ENCODE measurements at regions not wholly inside any gene's neighbourhood (a gene's known extent, or its start where the extent isn't known, plus 50 kb on each side); places are given as distances from the start of the nearest gene placed in this dataset.

GRCh38 chr17:73798111-73798748 is 154.0 kb upstream of the SDK2 start:
- Histone ChIP-seq H3K27ac (ENCODE audit: low read depth in 2 of 2, low read length in 1 of 2) (no peak overlapping the region), H3K4me1 (ENCODE audit: control insufficient read depth in 2 of 2, insufficient read depth in 2 of 2, low read length in 1 of 2) (peaks cover 0 to 3% of the 10 kb centered on the region in 2 donors), H3K4me3 (ENCODE audit: low read depth in 1 of 2, low read length in 2 of 2) (no peak overlapping the region), H3K36me3 (ENCODE audit: control insufficient read depth in 2 of 2, insufficient read depth in 2 of 2, low read length in 1 of 2) (no peaks in the 10 kb centered on the region), H3K27me3 (ENCODE audit: control insufficient read depth in 1 of 2, insufficient read depth in 2 of 2, low read length in 2 of 2) (no peaks in the 10 kb centered on the region), H3K9me3 (ENCODE audit: control insufficient read depth in 2 of 2, insufficient read depth in 1 of 2, low read depth in 1 of 2, low read length in 1 of 2) (peaks cover 0 to 5% of the 10 kb centered on the region in 2 donors)
- 40 to 43% methylated on average over 7 of the region's 7 CpGs for whole genome bisulfite sequencing, 2 donors

- peaks cover 2 to 5% of the 10 kb centered on the region in 2 donors for H3K9me3 ChIP-seq (ENCODE audit: control insufficient read depth in 2 of 2, insufficient read depth in 1 of 2, low read depth in 1 of 2, low read length in 1 of 2)
- H3K27ac ChIP-seq (ENCODE audit: low read depth in 2 of 2, low read length in 1 of 2), result no peak overlapping the region
- H3K4me1 ChIP-seq (ENCODE audit: control insufficient read depth in 2 of 2, insufficient read depth in 2 of 2, low read length in 1 of 2), result peaks cover 0 to 3% of the 10 kb centered on the region in 2 donors
- no peaks in the 10 kb centered on the region for H3K27me3 ChIP-seq (ENCODE audit: control insufficient read depth in 1 of 2, insufficient read depth in 2 of 2, low read length in 2 of 2)
- no peaks in the 10 kb centered on the region for H3K36me3 ChIP-seq (ENCODE audit: control insufficient read depth in 2 of 2, insufficient read depth in 2 of 2, low read length in 1 of 2)
- H3K4me3 ChIP-seq (ENCODE audit: low read depth in 1 of 2, low read length in 2 of 2), result no peak overlapping the region
These were observed 154.9 kb upstream of the SDK2 start for GRCh38 chr17:73799096-73799495.

- H3K4me1 ChIP-seq (ENCODE audit: control insufficient read depth in 2 of 2, insufficient read depth in 2 of 2, low read length in 1 of 2), result peaks cover 0 to 3% of the 10 kb centered on the region in 2 donors
- 80 to 82% methylated on average over 7 of the region's 7 CpGs for WGBS, 2 donors
- H3K4me3 ChIP-seq (ENCODE audit: low read depth in 1 of 2, low read length in 2 of 2), result no peak overlapping the region
- no peak overlapping the region for H3K27ac ChIP-seq (ENCODE audit: low read depth in 2 of 2, low read length in 1 of 2)
- no peaks in the 10 kb centered on the region for H3K36me3 ChIP-seq (ENCODE audit: control insufficient read depth in 2 of 2, insufficient read depth in 2 of 2, low read length in 1 of 2)
- peaks cover 5 to 6% of the 10 kb centered on the region in 2 donors for H3K9me3 ChIP-seq (ENCODE audit: control insufficient read depth in 2 of 2, insufficient read depth in 1 of 2, low read depth in 1 of 2, low read length in 1 of 2)
- peaks cover 0 to 3% of the 10 kb centered on the region in 2 donors for H3K27me3 ChIP-seq (ENCODE audit: control insufficient read depth in 1 of 2, insufficient read depth in 2 of 2, low read length in 2 of 2)
These were observed 155.8 kb upstream of the SDK2 start for GRCh38 chr17:73799781-73800627.

GRCh38 chr17:73800893-73801292 is 156.6 kb upstream of the SDK2 start:
- 63 to 65% methylated on average over 8 of the region's 8 CpGs for WGBS, 2 donors
- H3K36me3 ChIP-seq (ENCODE audit: control insufficient read depth in 2 of 2, insufficient read depth in 2 of 2, low read length in 1 of 2), result no peaks in the 10 kb centered on the region
- no peak overlapping the region for H3K27ac ChIP-seq (ENCODE audit: low read depth in 2 of 2, low read length in 1 of 2)
- H3K4me1 ChIP-seq (ENCODE audit: control insufficient read depth in 2 of 2, insufficient read depth in 2 of 2, low read length in 1 of 2), result peaks cover 0 to 3% of the 10 kb centered on the region in 2 donors
- no peak overlapping the region for H3K4me3 ChIP-seq (ENCODE audit: low read depth in 1 of 2, low read length in 2 of 2)
- H3K9me3 ChIP-seq (ENCODE audit: control insufficient read depth in 2 of 2, insufficient read depth in 1 of 2, low read depth in 1 of 2, low read length in 1 of 2), result peaks cover 6% of the 10 kb centered on the region in 2 donors
- H3K27me3 ChIP-seq (ENCODE audit: control insufficient read depth in 1 of 2, insufficient read depth in 2 of 2, low read length in 2 of 2), result peaks cover 0 to 3% of the 10 kb centered on the region in 2 donors

GRCh38 chr17:73801455-73802100 is 157.3 kb upstream of the SDK2 start:
- Histone ChIP-seq H3K27me3 (ENCODE audit: control insufficient read depth in 1 of 2, insufficient read depth in 2 of 2, low read length in 2 of 2) (peaks cover 0 to 3% of the 10 kb centered on the region in 2 donors), H3K4me1 (ENCODE audit: control insufficient read depth in 2 of 2, insufficient read depth in 2 of 2, low read length in 1 of 2) (peaks cover 0 to 3% of the 10 kb centered on the region in 2 donors), H3K36me3 (ENCODE audit: control insufficient read depth in 2 of 2, insufficient read depth in 2 of 2, low read length in 1 of 2) (no peaks in the 10 kb centered on the region), H3K27ac (ENCODE audit: low read depth in 2 of 2, low read length in 1 of 2) (no peak overlapping the region), H3K9me3 (ENCODE audit: control insufficient read depth in 2 of 2, insufficient read depth in 1 of 2, low read depth in 1 of 2, low read length in 1 of 2) (peaks cover 6% of the 10 kb centered on the region in 2 donors), H3K4me3 (ENCODE audit: low read depth in 1 of 2, low read length in 2 of 2) (no peak overlapping the region)
- WGBS, 2 donors, result 89 to 93% methylated on average over 8 of the region's 8 CpGs

- H3K4me1 ChIP-seq (ENCODE audit: control insufficient read depth in 2 of 2, insufficient read depth in 2 of 2, low read length in 1 of 2), result peaks cover 0 to 3% of the 10 kb centered on the region in 2 donors
- no peak overlapping the region for H3K4me3 ChIP-seq (ENCODE audit: low read depth in 1 of 2, low read length in 2 of 2)
- H3K27ac ChIP-seq (ENCODE audit: low read depth in 2 of 2, low read length in 1 of 2), result no peak overlapping the region
- peaks cover 0 to 3% of the 10 kb centered on the region in 2 donors for H3K27me3 ChIP-seq (ENCODE audit: control insufficient read depth in 1 of 2, insufficient read depth in 2 of 2, low read length in 2 of 2)
- H3K9me3 ChIP-seq (ENCODE audit: control insufficient read depth in 2 of 2, insufficient read depth in 1 of 2, low read depth in 1 of 2, low read length in 1 of 2), result peaks cover 6% of the 10 kb centered on the region in 2 donors
- no peaks in the 10 kb centered on the region for H3K36me3 ChIP-seq (ENCODE audit: control insufficient read depth in 2 of 2, insufficient read depth in 2 of 2, low read length in 1 of 2)
- 70 to 82% methylated on average over 4 of the region's 4 CpGs for WGBS, 2 donors
These were observed 158.1 kb upstream of the SDK2 start for GRCh38 chr17:73802314-73802713.

- Histone ChIP-seq H3K36me3 (ENCODE audit: control insufficient read depth in 2 of 2, insufficient read depth in 2 of 2, low read length in 1 of 2) (no peaks in the 10 kb centered on the region), H3K9me3 (ENCODE audit: control insufficient read depth in 2 of 2, insufficient read depth in 1 of 2, low read depth in 1 of 2, low read length in 1 of 2) (peaks cover 6% of the 10 kb centered on the region in 2 donors)
- 85 to 92% methylated on average over 1 of the region's 1 CpG for WGBS, 2 donors
These were observed 158.6 kb upstream of the SDK2 start for GRCh38 chr17:73802871-73803270.

GRCh38 chr17:73803964-73804435 is 159.8 kb upstream of the SDK2 start:
- H3K27ac ChIP-seq (ENCODE audit: low read depth in 2 of 2, low read length in 1 of 2), result no peak overlapping the region
- peaks cover 0 to 3% of the 10 kb centered on the region in 2 donors for H3K27me3 ChIP-seq (ENCODE audit: control insufficient read depth in 1 of 2, insufficient read depth in 2 of 2, low read length in 2 of 2)

More at GRCh38 chr17:73802871-73803270, 158.6 kb upstream of the SDK2 start:
- H3K27me3 ChIP-seq (ENCODE audit: control insufficient read depth in 1 of 2, insufficient read depth in 2 of 2, low read length in 2 of 2), result peaks cover 0 to 3% of the 10 kb centered on the region in 2 donors
- H3K4me3 ChIP-seq (ENCODE audit: low read depth in 1 of 2, low read length in 2 of 2), result no peak overlapping the region
- H3K4me1 ChIP-seq (ENCODE audit: control insufficient read depth in 2 of 2, insufficient read depth in 2 of 2, low read length in 1 of 2), result no peaks in the 10 kb centered on the region
- H3K27ac ChIP-seq (ENCODE audit: low read depth in 2 of 2, low read length in 1 of 2), result no peak overlapping the region

GRCh38 chr17:73806768-73807167 is 162.5 kb upstream of the SDK2 start:
- H3K36me3 ChIP-seq (ENCODE audit: control insufficient read depth in 2 of 2, insufficient read depth in 2 of 2, low read length in 1 of 2), result no peaks in the 10 kb centered on the region
- WGBS, 2 donors, result 96 to 100% methylated on average over 1 of the region's 1 CpG
- H3K4me3 ChIP-seq (ENCODE audit: low read depth in 1 of 2, low read length in 2 of 2), result no peak overlapping the region
- no peak overlapping the region for H3K27ac ChIP-seq (ENCODE audit: low read depth in 2 of 2, low read length in 1 of 2)
- no peaks in the 10 kb centered on the region for H3K4me1 ChIP-seq (ENCODE audit: control insufficient read depth in 2 of 2, insufficient read depth in 2 of 2, low read length in 1 of 2)
- peaks cover 6% of the 10 kb centered on the region in 2 donors for H3K9me3 ChIP-seq (ENCODE audit: control insufficient read depth in 2 of 2, insufficient read depth in 1 of 2, low read depth in 1 of 2, low read length in 1 of 2)
- H3K27me3 ChIP-seq (ENCODE audit: control insufficient read depth in 1 of 2, insufficient read depth in 2 of 2, low read length in 2 of 2), result peaks cover 0 to 3% of the 10 kb centered on the region in 2 donors

More at GRCh38 chr17:73803964-73804435, 159.8 kb upstream of the SDK2 start:
- 55 to 58% methylated on average over 4 of the region's 4 CpGs for WGBS, 2 donors
- H3K9me3 ChIP-seq (ENCODE audit: control insufficient read depth in 2 of 2, insufficient read depth in 1 of 2, low read depth in 1 of 2, low read length in 1 of 2), result peaks cover 6% of the 10 kb centered on the region in 2 donors
- H3K4me1 ChIP-seq (ENCODE audit: control insufficient read depth in 2 of 2, insufficient read depth in 2 of 2, low read length in 1 of 2), result no peaks in the 10 kb centered on the region
- H3K36me3 ChIP-seq (ENCODE audit: control insufficient read depth in 2 of 2, insufficient read depth in 2 of 2, low read length in 1 of 2), result no peaks in the 10 kb centered on the region
- no peak overlapping the region for H3K4me3 ChIP-seq (ENCODE audit: low read depth in 1 of 2, low read length in 2 of 2)

Data from esophagus (tissue), 2 donors.